ENCODE measurements at regions not wholly inside any gene's neighbourhood (a gene's known extent, or its start where the extent isn't known, plus 50 kb on each side); places are given as distances from the start of the nearest gene placed in this dataset.
A peak's percentile ranks its signal among the peaks of the same experiment; 100 is the strongest.
"Not testable (repeated sequence)": the region's sequence is repeated elsewhere in the genome, so short reads cannot be mapped to it uniquely, and the experiment has no call there.

GRCh38 chr2:166651080-166651675, 157.1 kb upstream of the SCN7A start:
- no peak overlapping the region for H3K4me3 ChIP-seq
- H3K4me1 ChIP-seq, result no peaks in the 10 kb centered on the region; the same call in 1 of the 2 replicates
- H3K9me3 ChIP-seq, result no peaks in the 10 kb centered on the region
- in situ Hi-C loops (cut with MboI; ENCODE audit: low sequenced_read_pairs), result no loop called here
- H3K27me3 ChIP-seq (ENCODE audit: low read depth), result no peaks in the 10 kb centered on the region
- H3K36me3 ChIP-seq (replicated peaks), result no peaks in the 10 kb centered on the region
- peak in 1 of 2 experiments; percentile 4 for DNase-seq (ENCODE audit: low spot score in 2 of 2)

GRCh38 chr2:166647935-166648334, 153.9 kb upstream of the SCN7A start:
- in situ Hi-C loops (cut with MboI; ENCODE audit: low sequenced_read_pairs), result no loop called here
- no peaks in the 10 kb centered on the region for H3K27me3 ChIP-seq (ENCODE audit: low read depth)
- H3K4me3 ChIP-seq, result no peak overlapping the region
- no peak for DNase-seq (ENCODE audit: low spot score in 2 of 2)
- no peaks in the 10 kb centered on the region; the same call in 1 of the 2 replicates for H3K4me1 ChIP-seq
- no peaks in the 10 kb centered on the region for H3K36me3 ChIP-seq (replicated peaks)
- H3K9me3 ChIP-seq, result no peaks in the 10 kb centered on the region

- in situ Hi-C loops (cut with MboI; ENCODE audit: low sequenced_read_pairs), result no loop called here
- H3K4me3 ChIP-seq, result no peak overlapping the region
- H3K27me3 ChIP-seq (ENCODE audit: low read depth), result no peaks in the 10 kb centered on the region
Measured at GRCh38 chr2:166643980-166644379, 149.9 kb upstream of the SCN7A start.

GRCh38 chr2:166641516-166641915, 147.5 kb upstream of the SCN7A start:
- in situ Hi-C loops (cut with MboI; ENCODE audit: low sequenced_read_pairs); H3K27me3 ChIP-seq (ENCODE audit: low read depth); DNase-seq (ENCODE audit: low spot score in 2 of 2); H3K4me3 ChIP-seq; H3K36me3 ChIP-seq (replicated peaks); H3K9me3 ChIP-seq; H3K4me1 ChIP-seq: not testable (repeated sequence)

More at GRCh38 chr2:166643980-166644379, 149.9 kb upstream of the SCN7A start:
- H3K36me3 ChIP-seq (replicated peaks), result no peaks in the 10 kb centered on the region
- no peaks in the 10 kb centered on the region for H3K9me3 ChIP-seq
- DNase-seq (ENCODE audit: low spot score in 2 of 2), result no peak
- H3K4me1 ChIP-seq, result no peaks in the 10 kb centered on the region

GRCh38 chr2:166637051-166637450, 143.0 kb upstream of the SCN7A start:
- Histone ChIP-seq H3K9me3 (no peaks in the 10 kb centered on the region), H3K4me1 (no peaks in the 10 kb centered on the region), H3K36me3 (replicated peaks) (no peaks in the 10 kb centered on the region), H3K4me3 (no peak overlapping the region), H3K27me3 (ENCODE audit: low read depth) (no peaks in the 10 kb centered on the region)
- DNase-seq (ENCODE audit: low spot score in 2 of 2), result no peak
- in situ Hi-C loops (cut with MboI; ENCODE audit: low sequenced_read_pairs), result no loop called here

- Histone ChIP-seq H3K9me3 (no peaks in the 10 kb centered on the region), H3K36me3 (replicated peaks) (no peaks in the 10 kb centered on the region), H3K27me3 (ENCODE audit: low read depth) (no peaks in the 10 kb centered on the region), H3K4me3 (no peak overlapping the region), H3K4me1 (no peaks in the 10 kb centered on the region)
- in situ Hi-C loops (cut with MboI; ENCODE audit: low sequenced_read_pairs), result no loop called here
- no peak for DNase-seq (ENCODE audit: low spot score in 2 of 2)
Measured at GRCh38 chr2:166634706-166635105, 140.7 kb upstream of the SCN7A start.

DNA sequence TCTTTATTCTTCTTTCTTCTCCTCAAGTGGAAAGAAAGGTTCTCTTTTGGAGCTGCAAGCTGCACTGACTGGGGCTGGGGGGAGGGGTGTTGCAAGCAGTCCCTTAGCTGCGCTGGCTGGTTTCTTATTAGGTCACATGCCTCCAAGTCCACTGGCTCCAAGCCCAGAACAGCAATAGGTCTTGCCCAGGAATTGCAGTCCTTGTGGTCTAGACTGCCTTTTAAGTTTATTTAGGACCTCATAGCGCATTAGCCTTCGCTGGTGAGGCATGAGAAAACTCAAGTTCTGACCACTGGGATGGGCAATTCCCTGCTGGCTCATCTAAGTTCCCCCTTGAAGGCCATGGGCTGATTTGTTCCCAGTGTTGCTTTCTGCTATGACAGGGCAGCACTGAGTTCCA, 138.6 kb upstream of the SCN7A start:
- in situ Hi-C loops (cut with MboI; ENCODE audit: low sequenced_read_pairs), result no loop called here
- no peak overlapping the region for H3K4me3 ChIP-seq
- no peak for DNase-seq (ENCODE audit: low spot score in 2 of 2)
- no peaks in the 10 kb centered on the region for H3K9me3 ChIP-seq
- no peaks in the 10 kb centered on the region for H3K27me3 ChIP-seq (ENCODE audit: low read depth)
- H3K4me1 ChIP-seq, result no peaks in the 10 kb centered on the region
- H3K36me3 ChIP-seq (replicated peaks), result no peaks in the 10 kb centered on the region

DNA sequence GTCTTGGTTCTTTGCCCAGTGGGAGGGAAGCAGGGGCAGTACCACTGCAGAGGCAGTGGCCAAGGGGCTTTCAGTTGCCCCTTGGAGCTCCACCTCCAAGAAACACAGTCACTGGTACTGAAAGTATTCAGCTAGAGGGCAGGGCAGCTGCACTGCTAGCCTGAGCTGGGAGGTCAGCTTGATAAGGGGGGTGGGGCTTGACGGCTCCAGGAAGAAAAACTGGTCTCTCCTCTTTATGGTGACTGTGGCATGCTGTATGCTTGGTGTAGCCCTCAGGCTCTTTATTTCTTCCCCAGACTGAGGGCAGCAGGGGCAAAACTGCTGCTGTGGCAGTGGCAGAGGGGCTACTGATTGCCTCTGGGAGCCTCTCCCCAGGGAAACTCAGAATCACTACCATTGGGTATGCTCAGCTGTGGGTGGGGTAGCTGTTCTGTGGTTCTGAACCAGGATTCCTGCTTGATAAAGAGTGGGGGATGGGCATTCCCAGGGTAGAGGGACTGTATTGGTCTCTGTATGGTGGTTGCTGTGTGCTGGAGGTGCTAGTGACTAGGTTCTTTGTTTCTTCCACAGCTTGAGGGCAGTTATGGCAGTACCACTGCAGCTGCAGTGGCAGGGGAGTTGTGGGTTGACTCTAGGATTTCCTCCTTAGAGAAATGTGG, 134.6 kb upstream of the SCN7A start:
- in situ Hi-C loops (cut with MboI; ENCODE audit: low sequenced_read_pairs), result no loop called here
- no peaks in the 10 kb centered on the region for H3K9me3 ChIP-seq
- H3K27me3 ChIP-seq (ENCODE audit: low read depth), result no peaks in the 10 kb centered on the region
- no peaks in the 10 kb centered on the region for H3K4me1 ChIP-seq
- H3K4me3 ChIP-seq, result no peak overlapping the region
- H3K36me3 ChIP-seq (replicated peaks), result no peaks in the 10 kb centered on the region
- no peak for DNase-seq (ENCODE audit: low spot score in 2 of 2)

- in situ Hi-C loops (cut with MboI; ENCODE audit: low sequenced_read_pairs), result no loop called here
- H3K27me3 ChIP-seq (ENCODE audit: low read depth), result no peaks in the 10 kb centered on the region
- H3K4me1 ChIP-seq, result no peaks in the 10 kb centered on the region
- DNase-seq (ENCODE audit: low spot score in 2 of 2), result no peak
- no peaks in the 10 kb centered on the region for H3K9me3 ChIP-seq
- no peaks in the 10 kb centered on the region for H3K36me3 ChIP-seq (replicated peaks)
- no peak overlapping the region for H3K4me3 ChIP-seq
Measured at GRCh38 chr2:166627893-166628292, 133.8 kb upstream of the SCN7A start.

DNA sequence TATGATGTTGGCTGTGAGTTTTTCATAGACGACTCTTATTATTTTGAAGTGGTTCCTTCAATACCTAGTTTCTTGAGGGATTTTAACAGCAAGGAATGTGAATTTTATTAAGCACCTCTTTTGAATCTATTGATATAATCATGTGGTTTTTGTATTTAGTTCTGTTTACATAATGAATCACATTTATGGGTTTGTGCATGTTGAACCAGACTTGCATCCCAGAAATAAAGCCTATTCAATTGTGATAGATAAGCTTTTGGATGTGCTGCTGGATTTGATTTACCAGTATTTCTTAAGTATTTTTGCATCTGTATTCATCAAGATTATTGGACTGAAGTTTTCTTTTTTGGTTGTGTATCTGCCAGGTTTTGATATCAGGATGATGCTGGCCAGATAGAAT, 131.6 kb upstream of the SCN7A start:
- no peaks in the 10 kb centered on the region for H3K4me1 ChIP-seq
- no peaks in the 10 kb centered on the region for H3K27me3 ChIP-seq (ENCODE audit: low read depth)
- in situ Hi-C loops (cut with MboI; ENCODE audit: low sequenced_read_pairs), result no loop called here
- no peak for DNase-seq (ENCODE audit: low spot score in 2 of 2)
- H3K9me3 ChIP-seq, result no peaks in the 10 kb centered on the region
- H3K4me3 ChIP-seq, result no peak overlapping the region
- no peaks in the 10 kb centered on the region for H3K36me3 ChIP-seq (replicated peaks)

- in situ Hi-C loops (cut with MboI; ENCODE audit: low sequenced_read_pairs), result no loop called here
- Histone ChIP-seq H3K4me1 (no peaks in the 10 kb centered on the region), H3K9me3 (no peaks in the 10 kb centered on the region; the same call in 1 of the 2 replicates), H3K27me3 (ENCODE audit: low read depth) (no peaks in the 10 kb centered on the region), H3K4me3 (no peak overlapping the region), H3K36me3 (replicated peaks) (no peaks in the 10 kb centered on the region)
- DNase-seq (ENCODE audit: low spot score in 2 of 2), result no peak
Measured at GRCh38 chr2:166614503-166614902, 120.5 kb upstream of the SCN7A start.

DNA sequence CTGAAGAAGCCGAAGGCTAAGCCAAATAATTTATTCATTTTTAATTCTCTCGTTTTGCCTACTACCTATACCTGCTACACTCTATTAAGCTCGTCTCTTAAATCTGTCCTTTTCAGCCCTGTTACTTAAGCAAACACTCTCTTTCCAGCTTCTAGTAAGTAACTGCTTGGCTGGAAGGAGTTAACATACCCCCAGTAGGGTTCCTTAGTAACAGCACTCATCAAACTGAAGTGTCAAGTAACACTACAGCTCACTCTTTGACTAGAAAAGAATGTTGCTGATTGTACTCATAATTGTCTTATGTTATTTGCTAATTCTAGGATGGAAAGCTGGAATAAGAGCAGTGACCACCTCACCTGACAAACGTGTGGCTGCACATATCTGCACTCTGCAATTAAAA, 120.0 kb upstream of the SCN7A start:
- no peak overlapping the region for H3K4me3 ChIP-seq
- DNase-seq (ENCODE audit: low spot score in 2 of 2), result no peak
- H3K4me1 ChIP-seq, result no peaks in the 10 kb centered on the region
- in situ Hi-C loops (cut with MboI; ENCODE audit: low sequenced_read_pairs), result no loop called here
- H3K36me3 ChIP-seq (replicated peaks), result no peaks in the 10 kb centered on the region
- H3K9me3 ChIP-seq, result no peaks in the 10 kb centered on the region; the same call in 1 of the 2 replicates
- H3K27me3 ChIP-seq (ENCODE audit: low read depth), result no peaks in the 10 kb centered on the region

- H3K27me3 ChIP-seq (ENCODE audit: low read depth), result no peaks in the 10 kb centered on the region
- H3K36me3 ChIP-seq (replicated peaks), result no peaks in the 10 kb centered on the region
- H3K9me3 ChIP-seq, result no peaks in the 10 kb centered on the region; the same call in 1 of the 2 replicates
- H3K4me1 ChIP-seq, result no peaks in the 10 kb centered on the region
- no peak overlapping the region for H3K4me3 ChIP-seq
- in situ Hi-C loops (cut with MboI; ENCODE audit: low sequenced_read_pairs), result no loop called here
- DNase-seq (ENCODE audit: low spot score in 2 of 2), result no peak
Measured at GRCh38 chr2:166613226-166613625, 119.2 kb upstream of the SCN7A start.

GRCh38 chr2:166612214-166612613, 118.2 kb upstream of the SCN7A start:
- no peaks in the 10 kb centered on the region; the same call in 1 of the 2 replicates for H3K9me3 ChIP-seq
- no peaks in the 10 kb centered on the region for H3K36me3 ChIP-seq (replicated peaks)
- no peak overlapping the region for H3K4me3 ChIP-seq
- DNase-seq (ENCODE audit: low spot score in 2 of 2), result no peak
- H3K27me3 ChIP-seq (ENCODE audit: low read depth), result no peaks in the 10 kb centered on the region
- in situ Hi-C loops (cut with MboI; ENCODE audit: low sequenced_read_pairs), result no loop called here
- H3K4me1 ChIP-seq, result no peaks in the 10 kb centered on the region
